Smooth muscle cell (in vitro differentiated cells): ENCODE measurements at regions not wholly inside any gene's neighbourhood (a gene's known extent, or its start where the extent isn't known, plus 50 kb on each side); places are given as distances from the start of the nearest gene placed in this dataset.

ENCODE experiments used
- DNase-seq: peaks from one replicate; lab custom pipeline; 2025; ENCODE audit not compliant: unreplicated experiment; lab: John Stamatoyannopoulos, UW
- H2AFZ ChIP-seq: fragments of 200-600 bp; sonication (generic); 2 replicates; pipeline ENCODE4 v1.6.0; 2016; ENCODE audit warnings: antibody characterized with exemption, low read depth, mild to moderate bottlenecking
- H3F3A ChIP-seq: fragments of 200-600 bp; sonication (generic); 2 replicates; pipeline ENCODE4 v1.6.0; 2017; ENCODE audit warnings: antibody characterized with exemption, low read depth
- H3K27ac ChIP-seq: fragments of 200-600 bp; sonication (generic); 2 replicates; pipeline ENCODE4 v1.5.1; 2016; ENCODE audit warnings: low read depth, mild to moderate bottlenecking
- H3K27me3 ChIP-seq: fragments of 200-600 bp; sonication (generic); 2 replicates; pipeline ENCODE4 v1.6.1; 2016; ENCODE audit warnings: low read depth, mild to moderate bottlenecking
- H3K36me3 ChIP-seq: fragments of 200-600 bp; sonication (generic); 2 replicates; pipeline ENCODE4 v1.5.1; 2016; ENCODE audit warnings: low read depth
- H3K4me1 ChIP-seq: fragments of 200-600 bp; sonication (generic); 2 replicates; pipeline ENCODE4 v1.5.1; 2016; ENCODE audit warnings: low read depth
- H3K4me2 ChIP-seq: fragments of 200-600 bp; sonication (generic); 2 replicates; pipeline ENCODE4 v1.6.0; 2016; ENCODE audit warnings: mild to moderate bottlenecking
- H3K4me3 ChIP-seq: fragments of 200-600 bp; sonication (generic); 2 replicates; pipeline ENCODE4 v1.5.1; 2016; ENCODE audit warnings: mild to moderate bottlenecking
- H3K79me2 ChIP-seq: fragments of 200-600 bp; sonication (generic); 2 replicates; pipeline ENCODE4 v1.6.0; 2016; ENCODE audit warnings: low read depth, mild to moderate bottlenecking
- H3K9ac ChIP-seq: fragments of 200-600 bp; sonication (generic); 2 replicates; pipeline ENCODE4 v1.6.0; 2016; ENCODE audit warnings: low read depth
- H3K9me3 ChIP-seq: fragments of 200-600 bp; sonication (generic); replicated peaks from 2 replicates; pipeline ENCODE4 v1.5.1; 2016; ENCODE audit warnings: low read depth
- H4K20me1 ChIP-seq: fragments of 200-600 bp; sonication (generic); 2 replicates; pipeline ENCODE4 v1.6.0; 2016; ENCODE audit warnings: low read depth
- WGBS: methylation state at CpG from one replicate; pipeline ENCODE4 v1.1.7; 2016; ENCODE audit warnings: low lambda C conversion rate; 5-methylcytosine and 5-hydroxymethylcytosine counted together
- TF ChIP-seq, protein P1 (sequence below): fragments of 200-600 bp; sonication (generic); IDR thresholded peaks from 2 replicates; pipeline ENCODE4 v1.5.1; 2017; ENCODE audit warnings: borderline replicate concordance, mild to moderate bottlenecking, antibody characterized with exemption; ENCODE audit not compliant: insufficient read depth, poor library complexity, severe bottlenecking

DNA sequence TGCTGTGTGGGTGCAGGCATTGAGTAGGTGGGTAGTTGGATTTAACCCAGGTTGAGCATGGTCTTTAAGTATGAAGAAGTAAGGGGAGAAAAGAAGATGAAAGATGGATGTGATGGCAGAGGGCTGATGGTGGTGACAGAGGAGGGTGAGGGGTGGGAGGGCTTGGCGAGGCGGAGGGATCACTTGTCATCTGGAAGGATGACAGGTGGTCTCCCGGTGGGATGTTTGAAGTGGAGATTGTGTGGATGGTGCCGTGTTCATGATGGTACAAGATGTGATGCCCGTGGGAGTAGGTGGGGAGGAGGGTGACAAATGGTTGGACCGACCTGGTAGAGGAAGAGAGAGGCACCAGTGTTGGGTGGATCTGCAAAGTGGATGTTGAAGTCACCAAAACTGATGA lies 208.8 kb downstream of the RPLP1 start:
- Histone ChIP-seq H3K4me1 (peaks cover 8% of the 10 kb centered on the region), H3K9ac (no peak overlapping the region), H2AFZ (no peak overlapping the region), H3K79me2 (no peaks in the 10 kb centered on the region), H3K27ac (no peak overlapping the region), H3K27me3 (no peaks in the 10 kb centered on the region), H3K36me3 (no peaks in the 10 kb centered on the region), H4K20me1 (no peaks in the 10 kb centered on the region), H3K9me3 (no peaks in the 10 kb centered on the region), H3K4me2 (no peak overlapping the region), H3F3A (no peaks in the 10 kb centered on the region), H3K4me3 (no peak overlapping the region)
- no peak for DNase-seq
- 94% methylated on average over 6 of the region's 6 CpGs for WGBS
- TF ChIP-seq, protein P1, sequence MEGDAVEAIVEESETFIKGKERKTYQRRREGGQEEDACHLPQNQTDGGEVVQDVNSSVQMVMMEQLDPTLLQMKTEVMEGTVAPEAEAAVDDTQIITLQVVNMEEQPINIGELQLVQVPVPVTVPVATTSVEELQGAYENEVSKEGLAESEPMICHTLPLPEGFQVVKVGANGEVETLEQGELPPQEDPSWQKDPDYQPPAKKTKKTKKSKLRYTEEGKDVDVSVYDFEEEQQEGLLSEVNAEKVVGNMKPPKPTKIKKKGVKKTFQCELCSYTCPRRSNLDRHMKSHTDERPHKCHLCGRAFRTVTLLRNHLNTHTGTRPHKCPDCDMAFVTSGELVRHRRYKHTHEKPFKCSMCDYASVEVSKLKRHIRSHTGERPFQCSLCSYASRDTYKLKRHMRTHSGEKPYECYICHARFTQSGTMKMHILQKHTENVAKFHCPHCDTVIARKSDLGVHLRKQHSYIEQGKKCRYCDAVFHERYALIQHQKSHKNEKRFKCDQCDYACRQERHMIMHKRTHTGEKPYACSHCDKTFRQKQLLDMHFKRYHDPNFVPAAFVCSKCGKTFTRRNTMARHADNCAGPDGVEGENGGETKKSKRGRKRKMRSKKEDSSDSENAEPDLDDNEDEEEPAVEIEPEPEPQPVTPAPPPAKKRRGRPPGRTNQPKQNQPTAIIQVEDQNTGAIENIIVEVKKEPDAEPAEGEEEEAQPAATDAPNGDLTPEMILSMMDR: no peak

DNA sequence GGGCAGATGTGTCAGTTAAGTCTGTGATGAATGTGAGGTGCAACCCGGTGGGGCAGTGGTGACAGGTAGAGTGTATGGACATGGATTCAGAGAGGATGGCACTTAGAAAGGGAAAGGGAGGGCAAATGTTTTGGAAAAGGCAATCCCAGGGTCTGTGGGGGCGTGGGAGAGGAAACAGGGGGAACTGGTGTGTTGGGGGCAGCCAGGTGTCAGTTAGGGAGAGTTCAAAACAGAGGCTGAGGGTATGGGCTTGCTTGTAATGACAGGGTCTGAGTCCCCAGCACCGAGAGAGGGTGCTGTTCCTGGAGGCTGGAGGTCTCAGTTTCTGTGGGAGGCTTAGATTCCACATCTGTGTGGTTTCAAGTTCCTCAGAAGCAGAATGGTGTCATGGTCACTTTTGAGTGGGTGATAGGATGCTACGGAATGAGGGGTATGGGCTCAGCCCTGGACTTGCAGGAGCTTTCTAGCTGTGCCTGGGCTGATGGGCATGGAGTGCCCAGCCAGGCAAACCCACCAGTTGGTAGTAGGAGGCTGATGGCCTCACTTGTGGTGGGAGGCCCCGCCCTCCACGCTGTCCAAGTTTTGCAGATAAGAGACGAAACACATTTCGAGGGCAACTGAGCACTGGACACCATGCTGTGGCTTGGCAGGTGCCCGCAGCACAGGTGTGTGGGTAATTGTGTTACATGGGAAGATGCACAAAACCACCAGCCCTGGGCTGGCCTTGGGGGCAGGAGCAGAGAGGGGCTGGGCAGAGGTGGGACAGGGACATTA lies 209.4 kb downstream of the RPLP1 start:
- no peaks in the 10 kb centered on the region for H3K9me3 ChIP-seq
- no peak overlapping the region for H3K4me3 ChIP-seq
- TF ChIP-seq, protein P1: no peak
- no peak overlapping the region for H2AFZ ChIP-seq
- no peak overlapping the region for H3K9ac ChIP-seq
- H3K79me2 ChIP-seq: no peaks in the 10 kb centered on the region
- peaks cover 8% of the 10 kb centered on the region for H3K4me1 ChIP-seq
- H3K27me3 ChIP-seq: no peaks in the 10 kb centered on the region
- no peaks in the 10 kb centered on the region for H3F3A ChIP-seq
- no peaks in the 10 kb centered on the region for H3K36me3 ChIP-seq
- 77% methylated on average over 9 of the region's 9 CpGs for WGBS
- DNase-seq: no peak
- H4K20me1 ChIP-seq: no peaks in the 10 kb centered on the region
- no peak overlapping the region for H3K27ac ChIP-seq
- no peak overlapping the region for H3K4me2 ChIP-seq

DNA sequence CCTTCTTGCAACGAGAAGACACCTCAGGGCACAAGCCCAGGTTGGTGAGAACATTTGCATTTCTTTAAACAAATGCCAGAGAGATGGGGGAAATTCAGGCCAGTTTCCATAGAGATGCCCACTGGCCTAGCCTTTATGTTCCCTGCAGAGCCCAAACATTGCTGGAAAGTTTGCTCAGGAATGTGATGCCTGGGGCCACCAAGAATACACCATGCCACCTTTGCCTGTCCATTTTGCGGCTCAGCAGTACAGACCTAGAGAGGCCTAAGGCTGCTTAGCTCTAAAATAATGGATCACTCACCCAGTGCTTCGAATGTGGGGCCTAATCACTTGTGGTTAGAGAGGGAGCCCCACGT lies 210.0 kb downstream of the RPLP1 start:
- no peak overlapping the region for H3K4me2 ChIP-seq
- no peaks in the 10 kb centered on the region for H4K20me1 ChIP-seq
- TF ChIP-seq, protein P1: no peak
- H3K4me1 ChIP-seq: peaks cover 8% of the 10 kb centered on the region
- H3K4me3 ChIP-seq: no peak overlapping the region
- H3K27ac ChIP-seq: no peak overlapping the region
- H3K9me3 ChIP-seq: no peaks in the 10 kb centered on the region
- no peaks in the 10 kb centered on the region for H3K79me2 ChIP-seq
- H3K27me3 ChIP-seq: no peaks in the 10 kb centered on the region
- H2AFZ ChIP-seq: no peak overlapping the region
- no peaks in the 10 kb centered on the region for H3K36me3 ChIP-seq
- no peak overlapping the region for H3K9ac ChIP-seq
- no peaks in the 10 kb centered on the region for H3F3A ChIP-seq
- DNase-seq: no peak
- WGBS: 74% methylated on average over 4 of the region's 4 CpGs

DNA sequence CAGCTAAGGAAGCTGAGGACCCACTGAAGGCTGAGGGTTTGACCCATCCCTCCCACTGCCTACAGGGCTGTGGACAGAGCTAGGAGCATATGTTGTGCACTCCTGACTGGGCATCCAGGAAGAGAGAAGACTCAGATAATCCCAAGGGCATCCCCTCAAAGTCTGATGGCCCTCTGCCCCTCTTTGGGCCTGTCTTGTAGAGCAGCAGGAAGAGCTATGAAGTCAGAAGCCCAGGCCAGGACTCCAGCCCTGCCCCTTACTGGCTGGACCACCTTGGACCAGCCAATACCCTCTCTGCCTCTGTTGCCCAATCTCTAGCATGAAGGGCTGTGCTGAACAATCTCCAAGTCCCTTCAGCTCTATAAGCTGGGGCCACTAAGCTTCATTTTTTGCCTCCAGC lies 210.8 kb downstream of the RPLP1 start:
- Histone ChIP-seq H3K4me3 (no peak overlapping the region), H2AFZ (no peak overlapping the region), H3K4me1 (peaks cover 8% of the 10 kb centered on the region), H3K9me3 (no peaks in the 10 kb centered on the region), H3K27ac (no peak overlapping the region), H3K4me2 (no peak overlapping the region), H4K20me1 (no peaks in the 10 kb centered on the region), H3K27me3 (no peaks in the 10 kb centered on the region), H3K79me2 (no peaks in the 10 kb centered on the region), H3F3A (no peaks in the 10 kb centered on the region), H3K9ac (no peak overlapping the region), H3K36me3 (no peaks in the 10 kb centered on the region)
- no peak for DNase-seq
- TF ChIP-seq, protein P1: no peak
